ENCODE measurements at regions not wholly inside any gene's neighbourhood (a gene's known extent, or its start where the extent isn't known, plus 50 kb on each side); places are given as distances from the start of the nearest gene placed in this dataset.
"Not testable (repeated sequence)": the region's sequence is repeated elsewhere in the genome, so short reads cannot be mapped to it uniquely, and the experiment has no call there.

DNA sequence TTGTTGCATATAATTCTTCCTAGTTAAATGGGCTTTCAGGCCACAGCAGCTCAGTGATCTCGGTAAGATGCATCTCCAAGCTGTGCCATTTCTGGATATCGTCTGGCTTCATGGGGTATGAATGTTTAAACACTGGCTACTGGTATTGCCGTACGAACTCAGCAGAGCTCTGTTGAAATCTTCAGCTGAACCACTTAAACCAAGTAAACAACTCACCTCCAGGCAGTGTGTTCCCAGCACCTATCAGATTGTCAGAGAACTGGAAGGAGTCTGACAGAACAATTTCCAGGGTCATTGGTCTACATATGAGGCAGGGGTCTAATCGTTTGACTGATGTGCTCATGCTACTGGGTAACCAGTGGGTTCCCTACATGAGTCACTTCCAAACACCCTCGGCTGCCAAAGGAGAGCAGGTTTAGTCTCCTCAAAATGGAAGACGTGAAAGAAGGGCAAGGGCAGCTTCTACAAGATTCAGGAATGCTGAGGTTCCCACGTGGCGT, 93.2 kb upstream of the BMAL1 start:
- DNase-seq = no peak

DNA sequence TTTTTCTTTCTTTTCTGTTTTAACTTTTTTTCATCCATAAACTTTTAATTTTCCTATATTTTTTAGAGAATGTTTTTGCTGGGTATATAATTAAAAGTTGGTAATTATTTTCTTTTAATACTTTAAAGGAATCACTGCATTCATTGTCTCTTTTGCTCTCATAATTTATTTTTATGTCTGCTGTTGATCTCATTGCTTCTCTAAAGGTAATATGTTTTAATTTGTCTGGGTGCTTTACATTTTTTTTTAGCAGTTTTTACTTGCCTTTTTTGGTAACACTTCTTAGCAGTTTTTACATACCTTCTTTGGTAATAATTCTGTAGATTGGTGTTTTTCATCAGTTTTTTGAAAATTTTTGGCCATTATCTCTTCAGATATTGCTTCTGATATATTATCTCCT, 89.4 kb upstream of the BMAL1 start:
- no peak for DNase-seq

DNA sequence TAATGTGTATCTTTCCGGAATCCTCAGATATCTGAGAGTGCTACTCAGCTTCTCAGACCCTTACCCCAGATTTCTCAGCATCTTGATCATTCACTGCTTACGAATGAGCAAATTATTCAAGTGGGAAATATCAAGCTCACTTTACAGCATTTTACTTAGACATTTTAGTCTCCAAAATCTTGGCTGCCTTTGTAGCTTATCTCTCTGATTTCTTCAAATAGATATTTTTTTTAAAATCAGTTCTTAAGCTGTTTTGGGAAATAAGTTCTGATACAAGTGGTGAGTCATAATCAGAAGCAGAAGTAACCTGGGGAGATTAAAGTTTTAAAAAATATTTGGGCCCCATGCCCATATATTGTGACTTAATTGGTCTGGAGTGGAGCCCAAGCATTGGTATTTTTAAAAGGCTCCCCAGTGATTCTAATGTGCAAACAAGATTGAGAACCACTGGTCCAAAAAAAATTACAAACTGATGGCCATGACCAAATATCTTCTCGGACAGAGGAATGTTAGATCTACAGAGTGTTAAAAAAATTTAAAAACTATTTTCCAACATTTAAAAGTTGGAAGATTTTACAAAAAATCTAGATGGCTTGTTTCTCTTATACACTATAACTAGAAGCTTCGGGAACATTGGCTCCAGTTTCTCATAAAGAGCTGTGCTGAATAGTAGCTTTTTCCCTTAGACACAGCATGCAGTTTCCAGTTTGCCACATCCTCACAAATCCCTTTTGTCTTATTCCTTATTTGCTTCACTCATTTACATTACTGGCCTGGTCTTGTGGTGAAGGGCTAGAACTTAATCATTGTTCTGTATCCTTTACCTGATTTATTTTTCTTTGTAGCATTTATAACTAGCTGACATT, 87.8 kb upstream of the BMAL1 start:
- no peak for DNase-seq

DNA sequence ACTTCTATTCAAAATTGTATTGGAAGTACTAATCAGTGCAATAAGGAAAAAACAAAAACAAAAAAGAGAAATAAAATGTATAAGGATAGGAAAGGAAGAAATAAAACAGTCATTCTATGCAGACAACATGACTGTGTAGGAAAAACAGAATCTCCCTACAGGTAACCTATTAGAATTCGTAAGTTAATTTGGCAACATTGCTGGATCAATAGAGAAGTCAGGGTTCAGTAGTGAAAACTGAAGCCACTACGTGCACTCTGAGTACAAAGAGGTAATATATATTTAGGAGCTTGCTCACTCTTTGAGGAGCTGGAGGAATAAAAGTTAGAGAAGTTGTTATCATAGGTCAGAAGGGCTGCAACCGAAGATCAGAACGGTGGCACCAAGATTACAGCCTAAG, 84.0 kb upstream of the BMAL1 start:
- no peak for DNase-seq

DNA sequence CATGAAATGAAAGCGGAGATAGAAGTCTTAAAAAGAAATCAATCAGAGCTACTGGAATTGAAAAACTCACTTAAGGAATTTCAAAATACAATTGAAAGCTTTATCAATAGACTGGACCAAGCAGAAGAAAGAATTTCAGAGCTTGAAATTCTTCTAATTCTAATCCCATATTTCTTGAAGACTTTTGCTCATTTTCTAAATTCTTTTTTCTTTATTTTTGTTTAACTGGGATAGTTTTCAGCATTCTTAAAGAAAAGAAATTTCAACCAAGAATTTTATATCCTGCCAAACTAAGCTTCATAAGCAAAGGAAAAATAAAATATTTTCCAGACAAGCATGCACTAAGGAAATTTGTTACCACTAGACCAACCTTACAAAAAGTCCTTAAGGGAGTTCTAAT, 80.2 kb upstream of the BMAL1 start:
- DNase-seq = not testable (repeated sequence)

DNA sequence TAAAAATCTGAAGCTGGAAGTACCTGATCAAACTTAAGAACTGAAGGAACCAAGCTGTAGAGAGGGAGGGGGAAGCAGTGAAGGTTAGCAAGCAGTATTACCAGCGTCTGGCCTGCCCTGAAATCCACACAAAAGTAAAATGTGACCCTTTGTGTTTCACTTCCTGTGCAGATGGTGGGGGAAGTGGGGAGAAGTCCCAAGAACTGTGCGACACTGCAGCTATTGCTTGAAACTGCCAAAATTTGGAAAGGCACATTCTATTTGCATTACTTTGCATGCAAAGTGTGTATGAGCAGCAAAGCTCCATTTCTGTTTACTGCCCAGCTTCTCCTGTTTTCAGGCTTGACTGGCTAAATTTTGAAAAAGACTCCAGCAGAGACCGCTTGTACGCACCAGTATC, 72.1 kb upstream of the BMAL1 start:
- peak; percentile 95 to 97 for DNase-seq

DNA sequence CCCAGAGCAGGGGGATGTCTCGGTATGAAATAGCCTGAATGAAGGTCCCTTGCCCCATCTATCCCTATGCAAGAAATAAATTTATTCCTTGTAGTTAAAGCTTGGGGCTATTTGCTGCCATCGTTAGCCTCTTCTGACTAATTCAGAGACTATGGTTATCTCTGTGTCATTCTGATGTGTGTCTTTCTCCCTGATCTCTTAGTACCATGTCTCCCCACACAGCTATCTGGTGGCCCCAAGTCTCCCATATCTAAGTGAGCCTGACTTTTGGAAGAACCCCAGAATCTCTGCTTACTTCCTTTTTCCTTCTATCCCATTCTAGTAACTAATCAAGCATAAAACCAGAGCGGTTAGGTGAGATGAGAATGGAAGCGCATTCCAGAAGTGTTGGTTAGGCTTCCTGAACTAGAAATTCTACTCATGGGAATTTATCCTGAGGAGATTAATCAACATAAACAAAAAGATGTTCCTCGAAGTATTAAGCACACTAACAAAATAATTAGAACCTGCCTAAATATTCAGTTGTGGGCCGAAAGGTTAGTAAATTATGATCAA, 71.4 kb upstream of the BMAL1 start:
- DNase-seq = no peak

DNA sequence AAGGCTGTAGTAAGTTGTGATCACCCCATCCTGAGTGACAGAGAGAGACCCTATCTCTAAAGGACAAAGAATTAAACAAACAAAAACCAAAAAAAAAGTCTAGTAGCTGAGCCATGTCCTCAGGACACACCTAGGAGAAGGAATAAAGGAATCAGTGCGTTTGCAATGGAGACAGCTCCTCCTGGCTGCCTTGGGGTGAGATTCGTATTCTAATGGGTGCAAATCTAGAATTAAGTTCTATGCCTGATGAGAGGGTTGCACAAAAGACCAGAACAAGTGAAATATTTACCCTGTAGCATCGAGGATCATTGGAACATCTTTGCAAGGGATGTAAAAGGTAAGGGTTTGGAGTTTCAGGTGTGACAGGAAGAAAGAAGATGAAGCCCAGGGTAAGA, 70.3 kb upstream of the BMAL1 start:
- DNase-seq = no peak

DNA sequence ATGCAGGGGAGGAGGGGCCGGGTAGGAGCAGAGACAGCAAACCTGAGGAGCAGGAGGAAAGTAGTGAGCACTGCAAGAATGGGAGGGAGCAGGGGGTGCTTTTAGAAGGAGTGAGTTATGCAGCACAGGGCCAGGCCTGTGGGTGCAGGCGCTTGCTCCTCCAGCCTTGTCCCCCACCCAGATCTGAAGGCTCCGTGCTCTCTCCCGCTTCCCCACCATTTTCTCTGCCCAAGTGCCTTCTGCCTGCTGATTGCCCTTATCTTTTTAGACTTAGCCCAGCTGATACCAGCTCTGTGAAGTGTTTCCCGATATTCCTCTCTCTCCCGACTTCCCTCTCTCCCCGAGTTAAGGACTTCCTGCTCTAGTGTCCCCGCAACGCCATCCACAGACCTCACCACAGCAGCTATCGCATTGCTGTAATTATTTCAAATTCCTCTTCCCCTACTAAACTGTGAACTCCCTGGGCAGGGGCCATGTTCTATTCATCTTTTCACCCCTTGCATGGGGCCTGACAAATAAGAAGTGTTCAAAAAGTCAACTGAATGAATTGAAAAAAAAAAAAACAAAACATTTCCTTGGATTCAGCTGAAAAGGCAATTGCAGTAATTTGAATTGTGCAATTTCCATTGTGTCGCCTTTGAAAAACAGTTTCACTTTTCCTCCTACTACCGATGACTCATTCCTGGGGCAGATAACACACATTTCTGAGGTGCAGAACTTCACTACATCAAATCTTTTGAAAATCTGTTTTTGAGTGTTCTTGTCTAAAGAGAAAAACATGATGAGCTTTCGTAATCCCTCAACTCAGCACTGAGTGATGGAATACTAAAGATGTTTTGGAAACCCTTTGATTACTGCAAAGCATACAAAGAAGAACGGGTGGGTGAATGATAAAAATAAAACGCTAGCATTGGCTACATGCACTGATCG, 69.7 kb upstream of the BMAL1 start:
- DNase-seq = no peak

DNA sequence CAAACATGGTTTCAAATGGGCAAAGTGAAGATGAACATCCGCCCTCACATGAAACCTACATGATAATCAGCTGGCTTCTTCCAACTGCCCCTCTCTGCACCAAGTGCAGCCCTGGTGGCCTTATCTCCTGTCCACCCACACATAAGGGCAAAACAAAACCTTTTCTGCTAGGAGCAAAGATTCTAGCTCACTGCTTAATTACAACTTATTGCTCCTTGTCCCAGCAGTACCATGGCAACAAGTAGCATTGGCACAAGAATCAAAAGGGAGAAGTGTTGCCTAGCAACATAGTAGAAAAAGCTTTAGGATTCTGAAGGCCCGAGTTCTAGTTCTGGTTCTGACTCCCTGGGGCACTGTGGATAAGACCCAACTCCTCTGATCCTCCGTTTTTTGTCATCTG, 68.7 kb upstream of the BMAL1 start:
- DNase-seq = no peak

DNA sequence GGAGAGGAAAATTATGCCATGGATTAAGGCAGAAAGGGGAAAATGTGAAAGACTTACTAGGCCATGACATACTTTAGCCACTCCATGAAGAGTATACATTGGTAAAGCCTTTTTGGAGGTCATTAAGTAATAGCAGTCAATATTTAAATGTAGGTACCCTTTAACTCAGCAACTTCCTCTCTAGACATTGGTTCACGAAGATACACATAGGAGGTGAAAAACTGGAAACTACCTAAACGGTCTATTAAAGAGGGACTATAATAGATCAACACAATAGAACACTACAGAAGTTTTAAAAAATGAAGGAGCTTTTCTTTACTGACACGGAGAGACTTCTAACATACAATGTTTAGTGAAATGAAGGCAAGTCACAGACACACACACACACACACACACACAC, 68.2 kb upstream of the BMAL1 start:
- DNase-seq = no peak

DNA sequence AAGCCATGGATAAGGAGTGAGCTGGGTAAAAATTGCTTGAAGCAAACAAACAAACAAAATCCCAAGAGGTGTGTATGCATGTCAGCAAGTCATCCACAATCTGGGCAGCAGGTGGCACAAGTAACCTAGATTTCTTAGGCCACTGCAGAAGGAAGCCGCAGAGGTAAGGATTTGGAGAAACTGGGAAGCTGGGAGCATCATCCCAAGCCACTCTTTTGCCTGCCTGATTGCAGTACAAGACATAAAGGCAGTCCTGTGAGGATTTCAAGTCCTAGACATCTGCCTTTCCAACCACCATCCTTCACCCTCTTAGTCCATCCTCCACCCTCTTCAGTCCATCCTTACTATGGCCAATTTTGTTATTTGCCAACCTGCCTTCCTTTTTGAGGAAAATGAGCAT, 67.2 kb upstream of the BMAL1 start:
- peak; percentile 70 to 91 for DNase-seq

DNA sequence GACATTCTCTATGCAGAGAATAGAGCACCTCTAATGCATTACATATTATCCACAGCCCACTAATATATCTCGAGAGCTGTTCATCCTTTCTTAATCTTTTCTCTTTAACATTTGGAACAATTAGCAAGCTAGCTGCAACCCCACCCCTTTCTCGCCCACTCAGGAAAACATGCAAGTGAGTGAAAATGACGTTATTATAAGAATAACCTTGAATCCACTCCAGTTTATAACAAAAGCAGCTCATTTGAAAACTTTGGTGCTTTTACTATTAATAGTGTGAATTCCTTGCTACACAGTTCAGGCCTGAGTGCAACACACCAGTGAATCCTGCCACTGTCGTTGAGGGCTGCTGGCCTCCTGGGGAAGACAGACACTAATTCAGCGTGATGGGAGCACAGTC, 63.3 kb upstream of the BMAL1 start:
- no peak for DNase-seq

DNA sequence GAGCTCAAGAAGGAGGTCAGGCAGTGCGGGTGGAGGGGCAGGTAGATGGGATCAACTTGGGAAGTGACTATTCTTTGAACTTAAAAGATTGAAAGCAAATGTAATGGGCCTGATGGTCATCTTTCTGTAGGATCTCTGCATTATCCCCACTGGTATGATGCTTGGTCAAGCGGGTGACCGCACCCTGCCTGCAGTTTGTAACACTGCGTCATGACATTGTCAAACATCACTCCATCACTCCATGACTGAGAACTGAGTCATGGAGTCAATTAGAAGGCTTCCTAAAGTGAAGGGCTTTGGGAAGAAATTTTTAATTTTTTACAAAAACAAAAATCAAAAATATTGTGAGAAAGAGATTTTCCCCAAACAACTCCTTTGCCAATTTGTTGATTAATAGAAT, 62.4 kb upstream of the BMAL1 start:
- DNase-seq = no peak

DNA sequence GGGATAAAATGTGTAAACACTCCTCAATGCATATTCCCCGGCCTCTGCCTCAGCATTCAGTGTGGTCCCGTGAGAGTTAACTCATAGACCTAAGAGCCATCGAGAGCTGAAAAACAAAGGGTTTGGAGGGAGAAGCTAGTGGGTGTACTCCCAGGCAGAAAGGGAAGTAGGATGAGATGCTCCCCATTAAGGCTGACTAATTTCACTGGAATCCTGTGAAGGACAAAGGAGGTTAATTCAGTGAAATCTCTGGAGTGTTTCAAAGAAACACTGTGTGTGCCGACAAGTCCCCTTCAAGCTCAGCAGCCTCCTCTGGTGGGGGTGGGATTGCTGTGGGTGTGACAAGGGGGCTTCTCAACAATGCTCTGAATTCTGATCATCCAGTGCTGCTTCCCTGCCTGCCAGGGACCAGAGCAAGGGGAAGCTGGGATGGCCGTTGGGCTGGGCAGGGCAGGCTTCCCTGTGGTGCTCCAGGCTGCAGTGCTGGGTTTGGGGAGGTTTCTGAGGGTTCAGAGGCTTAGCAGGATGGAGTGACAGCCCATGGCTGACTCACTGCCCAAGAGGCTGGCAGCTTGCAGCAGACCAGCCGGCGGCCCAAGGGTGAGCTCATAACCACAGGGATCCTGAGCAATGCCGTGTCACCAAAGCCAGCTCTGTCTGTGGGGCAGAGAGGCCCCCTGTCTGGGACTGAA, 61.4 kb upstream of the BMAL1 start:
- DNase-seq = no peak

DNA sequence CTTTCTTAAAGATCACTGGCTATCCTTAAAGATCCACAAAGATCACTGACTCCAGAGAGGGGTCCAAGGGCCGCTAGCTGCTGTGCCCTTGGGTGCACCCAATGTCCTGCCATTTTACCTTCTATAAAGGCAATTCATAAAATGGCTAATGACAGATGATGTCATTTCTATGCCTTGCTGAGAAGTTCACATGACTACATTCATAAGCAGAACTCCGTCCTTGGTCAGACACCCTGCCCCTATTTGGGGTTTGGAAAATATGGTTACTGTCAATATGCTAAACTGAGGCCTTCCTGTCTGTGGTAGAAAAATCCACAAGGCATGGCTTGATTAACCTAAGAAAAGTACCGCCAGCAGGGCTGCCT, 60.9 kb upstream of the BMAL1 start:
- no peak for DNase-seq

DNA sequence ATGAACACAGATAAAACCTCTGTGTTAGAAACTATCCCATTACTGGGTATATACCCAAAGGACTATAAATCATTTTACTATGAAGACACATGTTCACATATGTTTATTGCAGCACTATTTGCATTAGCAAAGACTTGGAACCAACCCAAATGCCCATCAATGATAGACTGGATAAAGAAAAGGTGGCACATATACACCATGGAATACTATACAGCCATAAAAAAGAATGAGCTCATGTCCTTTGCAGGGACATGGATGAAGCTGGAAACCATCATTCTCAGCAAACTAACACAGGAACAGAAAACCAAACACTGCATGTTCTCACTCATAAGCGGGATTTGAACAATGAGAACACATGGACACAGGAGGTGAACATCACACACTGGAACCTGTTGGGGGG, 58.9 kb upstream of the BMAL1 start:
- DNase-seq = not testable (repeated sequence)

DNA sequence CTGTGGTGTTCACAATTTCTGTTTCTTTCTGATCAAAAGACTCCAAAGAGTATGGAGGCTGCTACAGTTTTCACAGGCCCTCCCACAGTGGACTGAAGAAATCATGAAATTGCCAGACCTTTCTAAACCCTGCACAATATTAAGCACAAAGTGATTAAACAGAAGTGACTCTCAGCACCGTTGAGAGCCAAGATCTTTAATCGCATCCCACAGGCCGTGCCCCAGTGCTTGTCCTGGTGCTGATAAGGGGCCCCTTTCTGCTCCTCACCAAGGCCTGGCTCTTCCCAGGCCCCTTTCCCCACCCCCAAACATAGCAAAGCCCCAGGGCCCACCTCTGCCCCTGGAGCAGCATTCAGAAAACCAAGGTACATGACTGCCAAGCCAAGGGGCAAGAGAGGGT, 57.4 kb upstream of the BMAL1 start:
- no peak for DNase-seq

DNA sequence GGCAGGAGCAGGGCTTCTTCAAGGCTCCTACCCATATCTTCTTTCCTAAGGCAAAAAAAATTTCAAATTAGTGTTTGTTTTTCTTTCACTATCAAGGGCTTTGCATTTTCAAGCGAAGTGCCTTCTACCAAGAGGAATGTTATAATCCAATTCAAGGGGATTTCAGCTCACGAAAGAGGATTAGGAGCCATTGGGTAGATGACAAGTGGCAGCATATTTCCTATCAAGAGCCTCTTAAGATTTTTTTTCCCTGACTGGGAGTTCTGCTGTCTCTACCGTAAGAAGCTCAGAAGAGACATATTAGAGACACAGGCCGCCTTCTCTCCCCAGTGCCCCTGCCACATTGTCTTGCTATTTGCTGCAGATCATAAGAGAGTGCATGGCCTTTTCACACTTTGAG, 55.9 kb upstream of the BMAL1 start:
- no peak for DNase-seq

DNA sequence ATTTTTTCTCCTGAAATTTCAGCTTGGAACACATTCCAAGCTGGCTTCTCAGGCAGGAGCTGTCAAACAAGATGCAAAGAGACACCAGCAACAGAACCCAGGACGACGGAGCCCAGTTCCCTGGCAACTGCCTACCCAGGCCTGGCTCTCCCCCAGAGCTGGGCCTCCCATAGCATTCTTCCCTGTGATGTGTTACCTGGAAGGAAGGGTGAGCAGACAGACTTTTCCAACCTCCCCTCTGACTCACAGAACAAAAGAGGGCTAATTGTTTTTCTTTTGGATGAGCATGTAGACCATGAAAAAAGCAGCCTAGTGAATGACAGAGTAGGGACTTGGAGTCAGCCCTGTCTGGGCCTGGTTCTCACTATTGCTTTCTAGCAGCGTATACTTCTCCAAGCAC, 55.3 kb upstream of the BMAL1 start:
- no peak for DNase-seq

DNA sequence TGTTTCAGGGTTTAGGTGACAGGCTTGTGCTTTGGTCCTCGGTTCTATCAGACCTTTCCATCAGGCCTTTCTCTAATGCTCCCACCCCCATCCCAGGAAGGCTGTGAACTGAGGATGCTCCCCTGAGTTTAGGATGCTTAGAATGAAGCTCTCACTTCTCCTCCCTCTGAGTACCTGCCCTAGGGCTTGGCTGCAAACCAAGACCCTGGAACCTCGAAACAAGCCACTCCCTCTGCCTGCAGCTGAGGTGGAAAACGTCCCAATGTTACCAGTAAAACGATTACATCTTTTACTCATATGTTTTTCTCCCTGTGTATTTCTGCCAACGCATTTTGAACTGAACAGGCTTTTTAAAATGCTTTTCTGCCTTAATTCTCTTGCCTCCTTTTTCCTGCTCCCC, 54.5 kb upstream of the BMAL1 start:
- no peak for DNase-seq

DNA sequence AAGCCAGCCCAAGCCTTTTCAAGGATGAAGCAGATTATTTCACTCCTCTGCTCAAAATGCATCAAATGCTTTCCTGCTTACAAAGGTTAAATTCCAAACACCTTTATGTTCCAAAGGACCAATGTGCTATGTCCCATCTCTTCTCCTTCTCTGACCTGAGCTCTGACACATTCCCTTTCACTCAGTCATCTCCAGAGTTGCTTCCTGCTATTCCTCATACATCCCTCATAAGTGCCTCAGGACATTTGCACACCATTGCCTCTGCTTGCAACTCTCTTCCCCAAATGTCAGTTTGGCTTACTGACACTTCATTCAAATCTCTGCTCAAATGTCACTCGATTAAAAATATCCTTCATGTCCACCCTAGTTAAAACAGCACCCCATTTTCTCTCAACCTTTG, 53.3 kb upstream of the BMAL1 start:
- DNase-seq = no peak

All from NCI-H526 (cell line).